HG02759 (cell line): ENCODE measurements at regions not wholly inside any gene's neighbourhood (a gene's known extent, or its start where the extent isn't known, plus 50 kb on each side); places are given as distances from the start of the nearest gene placed in this dataset.
"Not testable (repeated sequence)": the region's sequence is repeated elsewhere in the genome, so short reads cannot be mapped to it uniquely, and the experiment has no call there.

ENCODE experiments used
- ATAC-seq: cut with Tn5 transposase; IDR thresholded peaks from one replicate; pipeline ENCODE4 v1.9.1; 2021; ENCODE audit warnings: mild to moderate bottlenecking, moderate library complexity; ENCODE audit not compliant: unreplicated experiment

DNA sequence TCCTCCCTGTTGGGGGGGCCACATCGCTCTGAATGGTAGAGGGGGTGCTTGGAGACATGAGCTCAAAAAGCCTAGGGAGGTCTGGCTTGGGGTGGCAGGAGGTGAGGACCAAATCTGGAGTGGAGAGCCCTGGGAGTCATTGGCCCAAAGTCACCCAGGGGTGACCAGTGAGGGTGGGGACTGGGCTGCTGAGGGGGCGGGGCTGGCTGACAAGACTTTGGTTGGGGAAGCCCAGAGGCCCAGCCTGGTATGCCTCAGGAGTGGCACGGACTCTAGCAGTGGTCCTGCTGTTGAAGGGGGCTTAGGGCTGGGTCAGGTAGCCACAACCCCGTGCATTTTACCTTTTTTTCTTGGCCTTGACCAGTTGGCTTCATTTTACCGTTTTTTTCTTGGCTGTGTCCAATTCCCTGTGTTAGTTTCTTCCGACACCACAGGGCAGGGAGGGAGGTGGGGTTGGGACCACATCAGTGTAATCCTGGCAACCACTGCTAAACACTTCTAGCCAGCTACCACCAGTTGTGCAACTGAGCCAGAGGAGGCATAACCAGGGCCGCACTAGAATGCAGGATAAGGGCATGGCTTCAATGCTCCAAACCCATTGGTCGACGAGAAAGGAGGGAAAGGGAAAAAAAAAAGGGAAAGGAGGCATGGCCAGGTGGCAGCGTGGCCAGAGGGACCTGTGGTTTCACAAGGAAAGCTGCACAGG lies 105.3 kb upstream of the C2CD4B start:
- ATAC-seq: no peak

- ATAC-seq: no peak
Measured at GRCh38 chr15:62272290-62272689, 107.2 kb upstream of the C2CD4B start.

- ATAC-seq: no peak
Measured at GRCh38 chr15:62275831-62276230, 110.7 kb upstream of the C2CD4B start.

GRCh38 chr15:62277816-62278394 lies 112.8 kb upstream of the C2CD4B start:
- ATAC-seq: no peak

DNA sequence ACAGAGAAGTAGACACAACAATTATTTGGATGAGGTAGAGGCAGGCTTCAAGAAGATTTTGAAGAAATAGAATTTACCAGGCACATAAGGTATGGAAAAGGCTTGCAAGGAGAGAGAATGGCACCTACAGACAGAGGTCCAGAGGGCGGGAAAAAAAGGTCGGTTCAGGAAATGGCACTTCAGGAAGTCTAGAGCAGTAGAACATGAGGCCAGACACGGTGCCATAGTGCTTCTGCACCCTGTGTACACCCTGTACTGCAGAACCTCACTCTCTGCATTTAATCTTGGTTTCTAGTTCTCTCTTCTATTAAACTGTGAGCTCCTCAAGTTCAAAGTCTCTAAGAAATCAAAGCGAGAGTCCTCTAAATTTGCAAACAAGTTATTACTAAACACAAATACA lies 113.4 kb upstream of the C2CD4B start:
- ATAC-seq: no peak

- ATAC-seq: no peak
Measured at GRCh38 chr15:62279041-62279440, 114.0 kb upstream of the C2CD4B start.

GRCh38 chr15:62280625-62281024 lies 115.5 kb upstream of the C2CD4B start:
- ATAC-seq: no peak

GRCh38 chr15:62281801-62282200 lies 116.7 kb upstream of the C2CD4B start:
- ATAC-seq: not testable (repeated sequence)

DNA sequence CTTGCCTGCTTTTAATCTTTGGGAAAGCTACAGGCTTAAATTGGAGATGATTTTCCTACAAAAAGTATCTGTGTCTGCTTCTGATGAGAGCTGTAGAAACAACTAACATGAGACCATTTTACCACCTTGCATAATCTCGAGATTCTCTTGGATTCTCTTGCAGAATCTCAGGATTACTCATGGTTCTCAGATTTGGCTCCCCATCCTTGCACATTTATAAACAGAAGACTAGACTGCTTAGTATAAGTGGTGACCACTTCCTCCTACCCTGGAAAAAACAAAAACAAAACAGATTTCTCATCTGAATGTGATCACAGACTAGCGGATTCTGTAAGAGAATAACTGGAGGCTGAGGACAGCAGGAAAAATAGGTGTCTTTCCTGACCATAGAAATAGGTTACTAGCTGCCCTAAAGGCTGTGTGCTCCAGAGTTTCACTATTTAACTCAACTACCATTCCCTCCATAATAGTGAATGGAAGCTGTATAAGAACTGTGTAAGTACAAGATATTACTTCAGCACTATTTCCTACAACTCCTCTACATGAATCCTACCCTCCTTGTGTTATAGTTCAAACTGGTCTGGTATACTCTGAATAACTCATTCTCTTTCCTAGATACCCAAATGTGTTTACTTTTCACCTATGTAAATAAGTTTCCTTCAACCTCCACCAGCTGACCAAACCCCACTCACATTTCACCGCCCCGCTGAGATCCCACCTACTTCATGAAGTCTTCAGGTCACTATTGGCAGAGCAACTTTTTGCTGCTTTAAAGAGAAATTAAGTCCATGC lies 122.2 kb upstream of the C2CD4B start:
- ATAC-seq: no peak

GRCh38 chr15:62288361-62289017 lies 123.4 kb upstream of the C2CD4B start:
- ATAC-seq: no peak

- no peak for ATAC-seq
Measured at GRCh38 chr15:62291262-62291661, 126.2 kb upstream of the C2CD4B start.

GRCh38 chr15:62296756-62297507 lies 131.8 kb upstream of the C2CD4B start:
- ATAC-seq: no peak

DNA sequence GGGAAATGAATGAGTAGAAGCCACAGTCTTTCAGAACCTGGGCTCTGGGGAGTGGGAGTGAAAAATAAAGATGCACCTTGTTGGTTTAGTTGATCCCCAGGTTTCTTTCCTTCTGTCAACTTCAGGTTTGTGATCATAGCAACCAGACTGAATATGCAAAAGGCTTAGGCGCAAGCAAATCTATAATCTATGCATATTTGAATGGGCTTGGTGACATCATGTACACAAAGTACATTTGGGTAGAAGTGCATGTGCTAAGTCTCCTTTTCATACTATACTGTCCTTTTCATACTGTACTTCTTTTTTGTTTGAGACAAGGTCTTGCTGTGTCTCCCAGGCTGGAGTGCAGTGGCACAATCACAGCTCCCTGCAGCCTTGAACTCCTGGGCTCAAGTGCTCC lies 132.4 kb upstream of the C2CD4B start:
- no peak for ATAC-seq

- ATAC-seq: no peak
Measured at GRCh38 chr15:62297933-62298332, 132.8 kb upstream of the C2CD4B start.

GRCh38 chr15:62298811-62299210 lies 133.7 kb upstream of the C2CD4B start:
- no peak for ATAC-seq

GRCh38 chr15:62299541-62299940 lies 134.5 kb upstream of the C2CD4B start:
- ATAC-seq: no peak

- ATAC-seq: no peak
Measured at GRCh38 chr15:62301993-62302675, 137.0 kb upstream of the C2CD4B start.

GRCh38 chr15:62306851-62307504 lies 141.9 kb upstream of the C2CD4B start:
- ATAC-seq: no peak

DNA sequence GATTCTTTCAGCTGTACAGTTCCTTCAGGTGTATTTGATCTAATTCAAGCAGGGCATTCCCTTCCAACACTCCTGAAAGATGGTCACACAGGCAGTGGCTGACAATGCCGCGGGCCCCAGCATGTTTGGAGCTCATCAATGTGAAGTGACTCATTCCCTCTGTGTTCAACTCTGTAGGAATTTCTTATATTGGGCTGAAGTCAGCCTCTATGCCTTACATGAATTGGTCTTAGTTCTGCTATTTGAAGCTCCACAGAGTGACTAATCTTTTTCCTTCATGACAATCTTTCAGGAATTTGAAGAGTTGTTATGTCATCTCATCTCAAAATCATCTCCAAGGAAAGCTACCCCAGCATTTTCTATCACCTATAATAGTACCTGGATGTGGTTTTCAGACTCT lies 142.5 kb upstream of the C2CD4B start:
- no peak for ATAC-seq
